GM21515 (cell line): ENCODE measurements at regions not wholly inside any gene's neighbourhood (a gene's known extent, or its start where the extent isn't known, plus 50 kb on each side); places are given as distances from the start of the nearest gene placed in this dataset.

Experiments used
- ATAC-seq: cut with Tn5 transposase; IDR thresholded peaks from one replicate; pipeline ENCODE4 v1.9.1; 2021; ENCODE audit not compliant: unreplicated experiment

GRCh38 chr7:41383596-41383995, 319.3 kb downstream of the INHBA start:
- no peak for ATAC-seq

DNA sequence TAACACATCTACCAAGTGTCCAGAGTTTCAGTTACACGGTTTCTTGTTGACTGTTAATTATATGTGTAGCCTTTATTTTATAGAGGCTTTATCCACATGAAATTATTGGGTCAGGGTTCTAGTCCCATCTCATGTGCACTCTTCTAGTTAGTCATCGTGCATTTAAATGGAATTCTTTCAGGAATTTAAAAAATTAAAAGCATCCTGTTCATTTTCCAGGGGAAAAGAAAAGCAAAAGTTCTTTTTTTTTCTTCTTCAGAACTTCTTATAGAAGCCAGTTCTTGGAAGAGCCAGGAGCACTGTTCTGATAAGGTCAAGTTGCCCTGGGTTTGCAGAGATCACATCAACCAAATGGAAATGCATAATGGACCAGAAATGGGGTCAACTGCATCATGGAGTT, 324.7 kb downstream of the INHBA start:
- no peak for ATAC-seq

- ATAC-seq = no peak
These were observed 327.3 kb downstream of the INHBA start for GRCh38 chr7:41375582-41375981.

DNA sequence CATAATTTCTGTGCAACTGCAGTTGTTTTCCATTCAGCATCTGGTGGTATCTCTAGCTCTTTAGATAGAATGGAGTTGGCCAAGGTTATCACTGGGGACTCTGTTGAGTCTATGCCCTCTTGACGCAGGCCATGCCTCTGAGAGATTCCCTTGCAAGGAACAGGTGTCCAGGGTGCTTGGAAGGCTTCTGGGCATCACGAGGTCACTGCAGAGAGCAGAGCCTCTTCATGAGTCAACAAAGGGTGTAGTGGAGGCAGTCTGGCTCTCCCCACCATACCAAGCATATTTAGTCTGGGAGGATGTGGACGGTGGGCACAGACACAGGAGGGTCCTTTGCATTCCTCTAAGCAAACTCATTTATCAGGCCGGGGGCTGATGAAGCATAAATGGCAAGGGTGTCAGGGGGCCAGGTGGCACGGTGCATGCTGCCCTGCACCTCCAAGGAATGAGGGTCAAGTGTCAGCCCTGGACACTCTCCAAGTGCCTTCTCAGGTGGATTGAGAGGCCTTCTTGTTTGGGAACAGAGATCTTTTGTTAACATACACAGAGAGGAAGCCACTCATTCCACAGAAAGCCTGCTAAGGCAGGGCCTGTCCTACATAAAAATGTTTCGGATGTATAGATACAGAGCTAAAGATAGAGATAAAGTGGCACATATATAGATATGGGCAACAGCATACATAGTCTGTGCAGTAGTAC, 328.6 kb downstream of the INHBA start:
- ATAC-seq = no peak

- no peak for ATAC-seq
These were observed 334.7 kb downstream of the INHBA start for GRCh38 chr7:41367967-41368882.

- no peak for ATAC-seq
These were observed 351.8 kb downstream of the INHBA start for GRCh38 chr7:41351091-41351490.

DNA sequence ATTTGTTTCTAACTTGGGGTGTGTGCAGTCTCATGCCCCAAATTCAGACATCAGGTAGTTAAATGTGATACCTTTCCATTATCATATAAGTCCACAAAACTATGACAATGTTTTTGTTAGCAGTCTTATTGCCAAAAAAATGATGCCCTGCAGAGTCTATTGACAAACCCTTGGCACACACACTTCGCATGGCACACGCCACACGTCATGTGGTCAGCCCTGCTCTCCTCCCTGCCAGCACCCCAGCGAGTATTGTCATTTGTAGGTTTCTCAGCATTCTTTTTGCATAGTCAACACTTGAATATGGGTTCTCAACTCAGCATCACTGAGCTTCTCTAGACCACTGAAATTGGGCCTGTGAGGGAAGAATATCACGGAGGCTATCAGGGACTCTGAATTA, 356.0 kb downstream of the INHBA start:
- ATAC-seq = no peak

DNA sequence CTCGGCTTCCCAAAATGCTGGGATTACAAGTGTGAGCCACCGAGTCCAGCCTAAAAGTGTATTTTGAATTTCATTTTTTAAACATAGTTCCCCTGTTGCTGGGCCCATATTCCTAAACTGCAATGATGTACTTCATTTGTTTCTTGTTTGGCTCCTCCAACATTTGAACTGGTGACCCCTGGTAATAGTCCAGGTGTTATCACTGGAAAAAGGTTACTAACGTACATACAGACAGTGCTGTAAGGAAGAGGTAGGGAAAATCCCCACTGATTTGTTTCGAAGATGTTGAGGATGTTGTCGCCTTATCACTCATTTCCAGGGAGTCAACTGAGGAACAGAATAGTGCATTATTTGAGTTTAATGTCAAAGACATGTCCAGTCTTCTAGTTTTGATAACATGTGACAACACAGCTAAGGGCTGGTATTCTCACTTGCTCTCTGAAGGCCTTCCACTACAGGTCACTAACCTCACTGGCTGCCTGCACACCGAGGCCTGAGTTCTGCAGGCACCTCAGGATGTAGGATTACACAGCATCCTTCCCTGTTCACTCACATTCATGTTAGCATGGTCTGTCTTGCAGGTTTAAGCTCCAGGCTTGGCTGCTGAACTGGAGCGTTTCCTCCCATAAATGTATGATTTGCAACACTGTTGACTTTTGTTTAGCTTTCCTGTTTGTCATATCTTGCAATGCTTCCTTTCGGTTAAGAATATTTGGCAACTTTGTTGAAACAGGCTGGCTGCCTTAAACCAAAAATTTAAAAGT, 362.8 kb downstream of the INHBA start:
- ATAC-seq = no peak

DNA sequence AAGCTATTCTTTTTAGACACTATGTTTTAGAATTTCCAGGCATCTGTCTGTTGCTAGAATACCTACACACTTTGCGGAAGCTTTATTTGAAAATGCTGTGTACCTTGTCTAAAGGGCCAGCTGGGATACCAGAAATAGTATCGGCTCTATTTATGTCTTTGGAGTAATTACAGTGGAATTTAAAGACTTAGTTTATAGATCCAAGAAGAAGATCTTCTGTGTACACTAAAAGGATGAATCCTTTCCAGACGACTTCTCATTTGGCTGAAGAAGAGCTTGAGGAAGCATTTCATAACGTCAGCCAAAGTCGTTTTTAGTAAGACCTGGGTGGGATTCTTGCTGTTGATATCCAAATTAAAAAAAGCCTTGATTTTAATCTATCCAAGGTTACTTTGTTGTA, 365.9 kb downstream of the INHBA start:
- no peak for ATAC-seq

GRCh38 chr7:41336455-41336952, 366.4 kb downstream of the INHBA start:
- ATAC-seq = no peak

DNA sequence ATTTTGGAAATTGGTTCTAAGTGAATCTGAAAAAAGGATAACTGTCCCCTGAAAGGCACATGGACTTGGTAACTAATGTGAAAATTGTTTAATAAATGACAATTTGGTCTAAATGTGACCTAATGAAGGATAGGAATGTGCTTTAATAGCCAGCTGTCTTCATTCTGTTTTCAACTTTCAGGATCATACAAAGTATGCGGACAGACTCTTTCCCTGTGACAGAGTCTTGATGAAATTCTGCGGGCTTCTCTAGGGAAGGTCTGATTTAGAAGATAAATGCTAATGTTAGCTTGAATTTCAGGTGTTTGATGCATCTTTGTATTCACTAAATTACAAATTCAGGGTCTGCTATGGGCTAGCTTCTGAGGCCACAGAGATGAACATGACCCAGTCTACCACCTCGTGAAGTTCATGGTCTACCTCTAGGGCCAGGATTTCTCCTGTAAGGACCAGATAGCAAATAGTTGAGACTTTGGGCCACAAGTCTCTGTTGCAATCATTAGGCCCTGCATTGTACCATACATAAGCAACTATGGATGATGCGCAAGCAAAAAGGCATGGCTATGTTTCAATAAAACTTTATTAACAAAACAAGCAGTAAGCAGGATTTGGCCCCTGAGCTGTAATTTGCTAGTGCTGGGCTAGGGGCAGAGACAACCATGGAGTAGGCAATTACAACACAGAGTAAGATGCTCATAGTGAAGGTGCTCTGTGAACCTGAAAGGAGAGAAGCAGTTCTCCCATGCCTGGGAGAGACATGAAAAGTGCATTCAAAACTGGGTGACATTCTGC, 368.6 kb downstream of the INHBA start:
- no peak for ATAC-seq

DNA sequence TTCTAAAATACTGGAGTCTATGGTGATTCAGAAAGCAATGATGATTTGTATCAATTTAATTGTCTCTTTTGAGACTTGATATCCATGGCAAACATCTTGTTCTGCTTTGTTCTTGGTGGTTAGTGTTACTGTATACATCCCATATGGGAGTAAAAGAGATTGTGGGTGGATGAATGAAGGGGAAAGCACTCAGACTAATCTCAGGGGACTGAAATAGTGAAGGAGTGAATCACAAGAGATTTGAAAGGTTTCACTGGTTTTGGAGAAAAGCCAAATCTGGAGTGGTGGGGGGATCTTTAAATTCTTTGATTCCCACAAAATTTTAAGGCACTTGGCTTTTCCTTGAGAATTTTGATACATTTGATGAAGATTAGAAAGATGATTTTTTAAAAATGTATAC, 369.4 kb downstream of the INHBA start:
- ATAC-seq = no peak

DNA sequence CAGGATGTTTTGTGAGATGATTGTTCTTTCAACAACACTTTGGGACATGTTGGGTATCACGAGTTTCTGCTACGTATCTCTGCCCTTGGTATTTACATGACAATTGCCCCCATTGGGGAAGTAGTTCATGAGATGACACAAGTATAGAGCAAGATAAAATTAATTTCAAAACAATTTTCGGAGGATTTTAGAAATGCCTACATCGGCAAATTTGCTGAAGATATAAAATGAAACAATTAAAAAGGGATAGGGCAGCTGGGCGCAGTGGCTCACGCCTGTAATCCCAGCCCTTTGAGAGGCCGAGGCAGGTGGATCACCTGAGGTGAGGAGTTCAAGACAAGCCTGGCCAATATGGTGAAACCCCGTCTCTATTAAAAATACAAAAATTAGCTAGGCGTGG, 371.7 kb downstream of the INHBA start:
- ATAC-seq = no peak

DNA sequence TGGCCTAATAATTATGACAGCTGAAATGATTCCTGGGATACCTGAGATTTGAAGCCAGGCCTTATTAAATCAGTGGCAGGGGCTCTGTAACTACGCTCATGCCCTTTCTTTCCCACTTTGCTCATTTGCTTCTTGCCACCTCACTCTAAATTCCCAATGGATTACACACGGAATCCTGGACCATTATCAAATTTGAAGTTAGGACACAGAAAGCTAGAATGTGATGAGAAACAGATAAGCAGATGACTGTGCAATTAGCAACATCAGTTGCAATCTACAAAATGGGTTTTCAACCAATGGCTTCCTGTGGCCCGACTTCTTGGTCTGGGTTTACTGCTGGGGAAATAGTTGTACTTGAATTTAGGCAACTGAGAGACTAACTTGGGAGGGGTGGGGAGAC, 374.3 kb downstream of the INHBA start:
- ATAC-seq = no peak

GRCh38 chr7:41328131-41328530, 374.8 kb downstream of the INHBA start:
- ATAC-seq = no peak

GRCh38 chr7:41326616-41327015, 376.3 kb downstream of the INHBA start:
- ATAC-seq = no peak

- no peak for ATAC-seq
These were observed 379.1 kb downstream of the INHBA start for GRCh38 chr7:41323806-41324205.

DNA sequence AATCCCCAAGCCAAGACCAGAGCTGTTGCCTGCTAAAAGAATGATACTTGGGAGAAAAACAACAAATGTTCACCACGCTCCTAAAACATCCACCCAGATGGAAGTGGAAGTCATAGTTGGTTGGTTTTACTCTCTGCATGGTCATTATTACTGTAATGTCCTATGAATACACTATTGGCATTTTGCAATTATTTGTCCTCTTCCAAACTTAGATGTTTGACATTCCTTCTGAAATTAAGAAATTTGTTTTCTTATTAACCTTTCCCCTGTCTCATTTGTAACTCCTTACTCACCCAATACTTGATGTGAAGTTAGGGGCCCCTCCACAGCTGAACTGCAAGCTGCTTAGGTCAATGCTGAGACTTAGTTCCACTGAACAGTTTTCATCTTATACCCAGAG, 383.3 kb downstream of the INHBA start:
- no peak for ATAC-seq

GRCh38 chr7:41316410-41316809, 386.5 kb downstream of the INHBA start:
- ATAC-seq = no peak

DNA sequence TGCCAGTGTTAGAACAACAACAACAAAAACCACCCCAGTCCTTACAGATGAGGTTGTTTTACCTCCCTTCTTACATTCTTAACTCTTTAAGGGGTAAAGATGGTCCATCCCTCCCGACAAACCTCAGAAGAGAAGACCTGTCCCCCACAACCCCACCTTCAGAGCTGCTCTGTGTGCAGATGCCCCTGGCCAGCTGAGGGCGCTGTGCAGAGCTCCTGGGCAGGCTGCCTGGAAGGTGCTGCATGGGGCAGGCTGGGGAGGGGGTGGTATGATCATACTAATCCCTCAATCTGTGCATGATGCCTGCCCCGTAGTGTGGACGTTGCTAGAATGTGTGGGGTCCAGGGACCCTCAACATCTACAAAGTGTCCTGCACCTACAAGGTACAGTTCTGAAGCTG, 387.1 kb downstream of the INHBA start:
- no peak for ATAC-seq

GRCh38 chr7:41313171-41313570, 389.7 kb downstream of the INHBA start:
- no peak for ATAC-seq
